Neural cell (in vitro differentiated cells): ENCODE measurements at regions not wholly inside any gene's neighbourhood (a gene's known extent, or its start where the extent isn't known, plus 50 kb on each side); places are given as distances from the start of the nearest gene placed in this dataset.

Experiments used
- H2AFZ ChIP-seq: fragments of 200-600, 300-800 bp; sonication (generic), shearing (Covaris generic); 2 replicates; pipeline ENCODE4 v1.6.0; 2014; ENCODE audit warnings: low read depth, mild to moderate bottlenecking, antibody characterized with exemption, low read length, moderate library complexity
- H3F3A ChIP-seq: fragments of 200-600 bp; shearing (Covaris generic); 2 replicates; pipeline ENCODE4 v1.6.1; 2016; ENCODE audit warnings: mild to moderate bottlenecking, moderate library complexity, mixed read lengths, antibody characterized with exemption, low read length; ENCODE audit not compliant: insufficient read depth, poor library complexity, severe bottlenecking
- H3K27ac ChIP-seq: fragments of 200-600, 300-800 bp; sonication (generic), shearing (Covaris generic); 2 replicates; pipeline ENCODE4 v1.5.1; 2014; ENCODE audit warnings: mild to moderate bottlenecking, low read length, moderate library complexity
- H3K27me3 ChIP-seq: fragments of 300-800, 200-600 bp; sonication (generic), shearing (Covaris generic); 2 replicates; pipeline ENCODE4 v1.6.0; 2014; ENCODE audit warnings: mild to moderate bottlenecking, low read depth, low read length, moderate library complexity; ENCODE audit not compliant: insufficient read depth
- H3K36me3 ChIP-seq: fragments of 300-800, 200-600 bp; sonication (generic), shearing (Covaris generic); 2 replicates; pipeline ENCODE4 v1.5.1; 2014; ENCODE audit warnings: mild to moderate bottlenecking, antibody characterized with exemption, low read length, moderate library complexity; ENCODE audit not compliant: insufficient read depth
- H3K4me2 ChIP-seq: fragments of 300-800, 200-600 bp; sonication (generic), shearing (Covaris generic); 2 replicates; pipeline ENCODE4 v1.6.0; 2014; ENCODE audit warnings: mild to moderate bottlenecking, low read length
- H3K4me3 ChIP-seq: fragments of 300-800, 200-600 bp; sonication (generic), shearing (Covaris generic); 2 replicates; pipeline ENCODE4 v1.5.1; 2014; ENCODE audit warnings: mild to moderate bottlenecking, low read length, moderate library complexity
- H3K79me2 ChIP-seq: fragments of 200-600 bp; shearing (Covaris generic); replicated peaks from 2 replicates; pipeline ENCODE4 v1.6.0; 2014; ENCODE audit warnings: mild to moderate bottlenecking, low read length, moderate library complexity; ENCODE audit not compliant: insufficient read depth
- H3K9ac ChIP-seq: fragments of 300-800, 200-600 bp; sonication (generic), shearing (Covaris generic); 2 replicates; pipeline ENCODE4 v1.6.1; 2016; ENCODE audit warnings: mild to moderate bottlenecking, low read length, mixed read lengths
- H3K9me2 ChIP-seq: fragments of 200-600 bp; shearing (Covaris generic); 2 replicates; pipeline ENCODE4 v1.6.1; 2016; ENCODE audit warnings: mild to moderate bottlenecking, low read length, mixed read lengths; ENCODE audit not compliant: insufficient read depth
- H3K9me3 ChIP-seq: fragments of 200-600, 300-800 bp; sonication (generic), shearing (Covaris generic); 2 replicates; pipeline ENCODE4 v1.6.1; 2016; ENCODE audit warnings: mild to moderate bottlenecking, mixed run types, low read length, moderate library complexity, mixed read lengths
- H4K20me1 ChIP-seq: fragments of 200-600 bp; shearing (Covaris generic); 2 replicates; pipeline ENCODE4 v1.6.1; 2016; ENCODE audit warnings: mild to moderate bottlenecking, mixed run types; ENCODE audit not compliant: insufficient read depth
- CTCF ChIP-seq: fragments of 450-650 bp; IDR thresholded peaks from 2 replicates; pipeline ENCODE4 v1.5.1; 2014; ENCODE audit warnings: antibody characterized with exemption, mild to moderate bottlenecking, moderate library complexity; ENCODE audit not compliant: poor library complexity, severe bottlenecking
- EP300 ChIP-seq: fragments of 450-650 bp; conservative IDR thresholded peaks from 2 replicates; pipeline ENCODE4 v1.6.1; 2014; ENCODE audit warnings: antibody characterized with exemption, mild to moderate bottlenecking, moderate library complexity; ENCODE audit not compliant: poor library complexity, severe bottlenecking
- EZH2 ChIP-seq: fragments of 200-600, 300-800 bp; shearing (Covaris generic), sonication (generic); IDR thresholded peaks from 2 replicates; pipeline ENCODE4 v1.6.1; 2014; ENCODE audit warnings: antibody characterized with exemption, low read length, borderline replicate concordance, mild to moderate bottlenecking; ENCODE audit not compliant: insufficient read depth, poor library complexity, severe bottlenecking
- MXI1 ChIP-seq: fragments of 450-650 bp; conservative IDR thresholded peaks from 2 replicates; pipeline ENCODE4 v1.6.1; 2014; ENCODE audit warnings: antibody characterized with exemption, mild to moderate bottlenecking; ENCODE audit not compliant: poor library complexity, severe bottlenecking
- POLR2AphosphoS5 ChIP-seq: IDR thresholded peaks from 2 replicates; pipeline ENCODE4 v1.6.1; 2012
- RAD21 ChIP-seq: fragments of 450-650 bp; conservative IDR thresholded peaks from 2 replicates; pipeline ENCODE4 v1.6.1; 2014; ENCODE audit warnings: antibody characterized with exemption, mild to moderate bottlenecking, moderate library complexity
- REST ChIP-seq: IDR thresholded peaks from 2 replicates; pipeline ENCODE4 v1.6.1; 2012; ENCODE audit warnings: borderline replicate concordance
- SMC3 ChIP-seq: fragments of 450-650 bp; conservative IDR thresholded peaks from 2 replicates; pipeline ENCODE4 v1.6.1; 2014; ENCODE audit warnings: antibody characterized with exemption, mild to moderate bottlenecking, moderate library complexity; ENCODE audit not compliant: poor library complexity
- TAF1 ChIP-seq: IDR thresholded peaks from 2 replicates; pipeline ENCODE4 v1.6.1; 2012; ENCODE audit warnings: low read depth

DNA sequence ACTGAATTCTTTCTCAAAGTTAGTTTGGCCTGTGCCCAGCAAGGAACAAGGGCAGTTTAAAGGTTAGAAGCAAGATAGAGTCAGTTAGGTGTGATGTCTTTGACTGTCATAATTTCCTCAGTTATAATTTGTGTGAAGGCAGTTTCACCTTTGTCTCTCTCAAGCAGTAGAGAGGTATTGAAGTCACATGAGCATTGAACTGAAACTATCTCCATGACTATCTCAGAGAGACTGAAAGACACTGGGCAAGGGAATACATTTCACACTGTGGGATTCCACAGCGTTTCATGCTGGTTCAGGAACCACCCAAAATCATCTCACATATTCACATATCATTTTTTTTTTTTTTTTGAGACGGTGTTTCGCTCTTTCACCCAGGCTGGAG lies 366.1 kb downstream of the PREX1 start:
- Histone ChIP-seq H3K36me3 (no peaks in the 10 kb centered on the region), H3K27me3 (no peaks in the 10 kb centered on the region), H3K9ac (no peak overlapping the region), H3K4me2 (no peak overlapping the region), H3F3A (no peaks in the 10 kb centered on the region), H3K9me2 (no peaks in the 10 kb centered on the region), H3K9me3 (no peaks in the 10 kb centered on the region), H4K20me1 (no peaks in the 10 kb centered on the region), H2AFZ (no peak overlapping the region), H3K27ac (no peak overlapping the region), H3K79me2 (no peaks in the 10 kb centered on the region), H3K4me3 (no peak overlapping the region)
- no peak for TF ChIP-seq POLR2AphosphoS5
- TF ChIP-seq EZH2: no peak
- TF ChIP-seq MXI1: no peak

- no peaks in the 10 kb centered on the region for H3K9me3 ChIP-seq
- no peaks in the 10 kb centered on the region for H3F3A ChIP-seq
- no peaks in the 10 kb centered on the region for H3K36me3 ChIP-seq
- no peaks in the 10 kb centered on the region for H3K9me2 ChIP-seq
- H4K20me1 ChIP-seq: no peaks in the 10 kb centered on the region
- H3K79me2 ChIP-seq: no peaks in the 10 kb centered on the region
- no peak overlapping the region for H3K4me2 ChIP-seq
- no peak overlapping the region for H3K4me3 ChIP-seq
- no peak overlapping the region for H3K9ac ChIP-seq
- no peaks in the 10 kb centered on the region for H3K27me3 ChIP-seq
- H3K27ac ChIP-seq: peak overlapping the region; percentile 4
- TF ChIP-seq MXI1 (no peak), RAD21 (no peak), TAF1 (no peak), POLR2AphosphoS5 (no peak), REST (no peak), EZH2 (no peak), CTCF (no peak), SMC3 (no peak), EP300 (no peak)
- H2AFZ ChIP-seq: no peak overlapping the region
Measured at GRCh38 chr20:48461091-48461734, 366.6 kb downstream of the PREX1 start.
